DOHH2 (cell line): ENCODE measurements at regions not wholly inside any gene's neighbourhood (a gene's known extent, or its start where the extent isn't known, plus 50 kb on each side); places are given as distances from the start of the nearest gene placed in this dataset.

ENCODE experiments used
- H3F3A ChIP-seq: fragments of 200-600 bp; sonication (generic), shearing (Covaris generic); 2 replicates; pipeline ENCODE4 v1.6.0; 2016; ENCODE audit warnings: antibody characterized with exemption, mild to moderate bottlenecking; ENCODE audit not compliant: control insufficient read depth, insufficient read depth
- H3K27ac ChIP-seq: fragments of 200-600 bp; sonication (generic); 2 replicates; pipeline ENCODE4 v1.5.1; 2014; ENCODE audit warnings: low read depth, mild to moderate bottlenecking, low read length, moderate library complexity
- H3K27me3 ChIP-seq: fragments of 200-600 bp; sonication (generic); 2 replicates; pipeline ENCODE4 v1.6.1; 2014; ENCODE audit warnings: mild to moderate bottlenecking, low read length, mixed read lengths; ENCODE audit not compliant: control insufficient read depth
- H3K36me3 ChIP-seq: fragments of 200-600 bp; sonication (generic); 2 replicates; pipeline ENCODE4 v1.6.1; 2014; ENCODE audit warnings: mild to moderate bottlenecking, low read length, moderate library complexity, mixed read lengths; ENCODE audit not compliant: control insufficient read depth
- H3K4me1 ChIP-seq: fragments of 200-600 bp; sonication (generic); 2 replicates; pipeline ENCODE4 v1.6.1; 2014; ENCODE audit warnings: mild to moderate bottlenecking, low read length, mixed read lengths; ENCODE audit not compliant: control insufficient read depth
- H3K4me2 ChIP-seq: fragments of 200-600 bp; sonication (generic); 2 replicates; pipeline ENCODE4 v1.6.0; 2014; ENCODE audit warnings: mild to moderate bottlenecking, low read length, moderate library complexity
- H3K4me3 ChIP-seq: fragments of 200-600 bp; sonication (generic); 2 replicates; pipeline ENCODE4 v1.5.1; 2014; ENCODE audit warnings: mild to moderate bottlenecking, low read length, mixed read lengths
- H3K79me2 ChIP-seq: fragments of 200-600 bp; sonication (generic); 2 replicates; pipeline ENCODE4 v1.6.1; 2014; ENCODE audit warnings: mild to moderate bottlenecking, low read length, mixed read lengths; ENCODE audit not compliant: control insufficient read depth
- H3K9me2 ChIP-seq: fragments of 200-600 bp; sonication (generic); replicated peaks from 2 replicates; pipeline ENCODE4 v1.6.1; 2014; ENCODE audit warnings: mild to moderate bottlenecking, low read length, mixed read lengths; ENCODE audit not compliant: control insufficient read depth
- H3K9me3 ChIP-seq: fragments of 200-600 bp; sonication (generic); 2 replicates; pipeline ENCODE4 v1.6.1; 2014; ENCODE audit warnings: antibody characterized with exemption, low read length, mixed read lengths; ENCODE audit not compliant: control insufficient read depth, insufficient read depth
- H4K20me1 ChIP-seq: fragments of 200-600 bp; sonication (generic); 2 replicates; pipeline ENCODE4 v1.6.0; 2014; ENCODE audit warnings: low read depth, mild to moderate bottlenecking, antibody characterized with exemption, low read length, moderate library complexity; ENCODE audit not compliant: control insufficient read depth, insufficient read depth
- CTCF ChIP-seq: fragments of 200-600 bp; sonication (generic); IDR thresholded peaks from one replicate; pipeline ENCODE4 v1.5.1; 2014; ENCODE audit warnings: antibody characterized with exemption, mild to moderate bottlenecking, low read depth, low read length; ENCODE audit not compliant: poor library complexity, severe bottlenecking
- EZH2phosphoT487 ChIP-seq: fragments of 200-600 bp; sonication (generic); IDR thresholded peaks from 2 replicates; pipeline ENCODE4 v1.6.1; 2017; ENCODE audit warnings: borderline replicate concordance, mild to moderate bottlenecking, antibody characterized with exemption, low read length, moderate library complexity, mixed read lengths

- Histone ChIP-seq H3K4me3 (no peak overlapping the region), H3K36me3 (no peaks in the 10 kb centered on the region), H3K4me1 (no peaks in the 10 kb centered on the region), H3K27ac (no peak overlapping the region), H3K27me3 (no peaks in the 10 kb centered on the region), H3F3A (no peaks in the 10 kb centered on the region), H3K9me2 (no peaks in the 10 kb centered on the region), H4K20me1 (no peaks in the 10 kb centered on the region), H3K79me2 (no peaks in the 10 kb centered on the region), H3K9me3 (no peaks in the 10 kb centered on the region), H3K4me2 (no peak overlapping the region)
- TF ChIP-seq EZH2phosphoT487 (no peak), CTCF (no peak)
These were observed 314.7 kb upstream of the ALCAM start for GRCh38 chr3:105051972-105052371.

GRCh38 chr3:105062853-105063252, 303.9 kb upstream of the ALCAM start:
- H3K4me1 ChIP-seq: no peaks in the 10 kb centered on the region
- no peaks in the 10 kb centered on the region for H3K9me3 ChIP-seq
- no peak overlapping the region for H3K4me2 ChIP-seq
- H3K36me3 ChIP-seq: no peaks in the 10 kb centered on the region
- H3K79me2 ChIP-seq: no peaks in the 10 kb centered on the region
- H3K4me3 ChIP-seq: no peak overlapping the region
- H3K9me2 ChIP-seq: no peaks in the 10 kb centered on the region
- TF ChIP-seq EZH2phosphoT487 (no peak), CTCF (no peak)
- H3K27ac ChIP-seq: no peak overlapping the region
- H3K27me3 ChIP-seq: no peaks in the 10 kb centered on the region
- H4K20me1 ChIP-seq: no peaks in the 10 kb centered on the region
- no peaks in the 10 kb centered on the region for H3F3A ChIP-seq

- Histone ChIP-seq H3F3A (no peaks in the 10 kb centered on the region), H4K20me1 (no peaks in the 10 kb centered on the region)
These were observed 300.5 kb upstream of the ALCAM start for GRCh38 chr3:105065895-105066839.

More at GRCh38 chr3:105065895-105066839, 300.5 kb upstream of the ALCAM start:
- Histone ChIP-seq H3K4me1 (no peaks in the 10 kb centered on the region), H3K79me2 (no peaks in the 10 kb centered on the region), H3K4me2 (no peak overlapping the region), H3K4me3 (no peak overlapping the region), H3K9me3 (no peaks in the 10 kb centered on the region), H3K27ac (no peak overlapping the region), H3K9me2 (peaks cover 3% of the 10 kb centered on the region; the same call in 1 of the 2 replicates), H3K27me3 (no peaks in the 10 kb centered on the region), H3K36me3 (no peaks in the 10 kb centered on the region)
- TF ChIP-seq EZH2phosphoT487: no peak
- TF ChIP-seq CTCF: no peak
